IMR-90 (cell line): ENCODE measurements at regions not wholly inside any gene's neighbourhood (a gene's known extent, or its start where the extent isn't known, plus 50 kb on each side); places are given as distances from the start of the nearest gene placed in this dataset.

ENCODE experiments used
- ATAC-seq: fragments of 200-7000 bp; cut with Tn5 transposase; 2 replicates; pipeline ENCODE4 v1.9.1; 2020; ENCODE audit warnings: low read depth, mild to moderate bottlenecking, moderate library complexity
- BruUV-seq: library from RNA; stranded (reverse); fragments of 400-500 nt; replicated peaks from 2 replicates; lab custom pipeline; 2021; lab: Mats Ljungman, UMichigan
- CTCF ChIA-PET: fragments of 300-600 bp; formaldehyde crosslinking; extraction: SDS; loops from one replicate; lab custom pipeline; 2021; ENCODE audit warnings: antibody characterized with exemption; lab: Yijun Ruan, JAX
- POLR2A ChIA-PET: fragments of 300-600 bp; sonication (Branson Sonifier 250); formaldehyde crosslinking; loops from one replicate; lab custom pipeline; 2022; ENCODE audit warnings: antibody characterized with exemption; ENCODE audit not compliant: unreplicated experiment; lab: Charles Lee
- DNase-seq: peaks from one replicate; pipeline ENCODE4 v3.0.0; 2013
- H2AFZ ChIP-seq: replicated peaks from 2 replicates; pipeline ENCODE3; 2013; ENCODE audit warnings: low read length, mild to moderate bottlenecking; ENCODE audit not compliant: poor library complexity
- H2AK5ac ChIP-seq: 2 replicates; pipeline ENCODE4 v1.6.1; 2013; ENCODE audit warnings: low read depth, low read length, inconsistent platforms
- H2AK9ac ChIP-seq: replicated peaks from 2 replicates; pipeline ENCODE3; 2013; ENCODE audit warnings: mild to moderate bottlenecking, low read depth, low read length, moderate library complexity; ENCODE audit not compliant: poor library complexity
- H2BK120ac ChIP-seq: 2 replicates; pipeline ENCODE4 v1.6.1; 2013; ENCODE audit warnings: low read depth, low read length, inconsistent platforms
- H2BK15ac ChIP-seq: 3 replicates; pipeline ENCODE4 v1.6.1; 2013; ENCODE audit warnings: low read depth, low read length, inconsistent platforms
- H2BK20ac ChIP-seq: 2 replicates; pipeline ENCODE4 v1.6.1; 2013; ENCODE audit warnings: low read depth, mild to moderate bottlenecking, inconsistent platforms, low read length, moderate library complexity
- H2BK5ac ChIP-seq: 2 replicates; pipeline ENCODE4 v1.6.1; 2013; ENCODE audit warnings: mild to moderate bottlenecking, low read depth, low read length, inconsistent platforms; ENCODE audit not compliant: poor library complexity, severe bottlenecking
- H3K14ac ChIP-seq: replicated peaks from 2 replicates; pipeline ENCODE4 v1.6.1; 2013; ENCODE audit warnings: low read depth, low read length, inconsistent platforms
- H3K18ac ChIP-seq: 2 replicates; pipeline ENCODE4 v1.6.1; 2013; ENCODE audit warnings: low read depth, low read length, control low read depth
- H3K23ac ChIP-seq: 2 replicates; pipeline ENCODE4 v1.6.1; 2013; ENCODE audit warnings: low read depth, low read length, inconsistent platforms
- H3K27ac ChIP-seq: 2 replicates; pipeline ENCODE4 v1.5.1; 2013; ENCODE audit warnings: mild to moderate bottlenecking, control low read depth, low read length; ENCODE audit not compliant: insufficient read depth
- H3K27me3 ChIP-seq: 2 replicates; pipeline ENCODE4 v1.6.1; 2013; ENCODE audit warnings: low read length; ENCODE audit not compliant: control insufficient read depth, insufficient read depth
- H3K36me3 ChIP-seq: 2 replicates; pipeline ENCODE4 v1.6.1; 2013; ENCODE audit warnings: low read length, mixed read lengths; ENCODE audit not compliant: control insufficient read depth, insufficient read depth
- H3K4ac ChIP-seq: 2 replicates; pipeline ENCODE4 v1.6.1; 2013; ENCODE audit warnings: low read depth, low read length, inconsistent platforms
- H3K4me1 ChIP-seq: 2 replicates; pipeline ENCODE4 v1.6.1; 2013; ENCODE audit warnings: low read length, mixed read lengths; ENCODE audit not compliant: control insufficient read depth, insufficient read depth
- H3K4me2 ChIP-seq: 2 replicates; pipeline ENCODE4 v1.6.1; 2013; ENCODE audit warnings: low read depth, mild to moderate bottlenecking, control low read depth, low read length, moderate library complexity
- H3K4me3 ChIP-seq: 2 replicates; pipeline ENCODE4 v1.5.1; 2013; ENCODE audit warnings: low read depth, mild to moderate bottlenecking, control low read depth, low read length, moderate library complexity; ENCODE audit not compliant: insufficient read depth
- H3K56ac ChIP-seq: 2 replicates; pipeline ENCODE4 v1.6.1; 2013; ENCODE audit warnings: low read length, inconsistent platforms; ENCODE audit not compliant: insufficient read depth; ENCODE audit errors: extremely low read depth
- H3K79me1 ChIP-seq, 2 experiments: 2 replicates each; pipeline ENCODE4 v1.6.1; 2013; ENCODE audit warnings: low read length in 2 of 2, inconsistent platforms in 1 of 2, low read depth in 1 of 2
- H3K9ac ChIP-seq: 2 replicates; pipeline ENCODE4 v1.6.1; 2013; ENCODE audit warnings: low read depth, low read length, control low read depth
- H3K9me1 ChIP-seq: 2 replicates; pipeline ENCODE4 v1.6.1; 2013; ENCODE audit warnings: low read length, inconsistent platforms; ENCODE audit not compliant: insufficient read depth
- H3K9me3 ChIP-seq: 2 replicates; pipeline ENCODE4 v1.6.1; 2013; ENCODE audit warnings: low read length; ENCODE audit not compliant: control insufficient read depth, insufficient read depth
- H4K20me1 ChIP-seq: 2 replicates; pipeline ENCODE4 v1.6.1; 2013; ENCODE audit warnings: low read length, inconsistent platforms; ENCODE audit not compliant: insufficient read depth
- H4K5ac ChIP-seq: 2 replicates; pipeline ENCODE4 v1.6.1; 2013; ENCODE audit warnings: mild to moderate bottlenecking, low read depth, low read length, control low read depth
- H4K8ac ChIP-seq, 2 experiments: 2 replicates each; pipeline ENCODE4 v1.6.1; 2013; ENCODE audit warnings: low read depth in 2 of 2, low read length in 2 of 2, control low read depth in 1 of 2, inconsistent platforms in 1 of 2
- H4K91ac ChIP-seq: 2 replicates; pipeline ENCODE4 v1.6.1; 2013; ENCODE audit warnings: low read depth, low read length, inconsistent platforms; ENCODE audit not compliant: insufficient read depth
- BHLHE40 ChIP-seq: fragments of 150-350 bp; IDR thresholded peaks from 2 replicates; pipeline ENCODE4 v1.6.1; 2016; ENCODE audit warnings: mild to moderate bottlenecking, low read depth, low read length
- CEBPB ChIP-seq: IDR thresholded peaks from 2 replicates; pipeline ENCODE4 v1.6.1; 2012; ENCODE audit warnings: low read depth, low read length, improper control_type of control experiment
- CHD1 ChIP-seq: IDR thresholded peaks from 2 replicates; pipeline ENCODE4 v1.6.1; 2012; ENCODE audit warnings: low read depth, low read length, improper control_type of control experiment
- FOS ChIP-seq: fragments of 150-350 bp; IDR thresholded peaks from 2 replicates; pipeline ENCODE4 v1.6.1; 2016; ENCODE audit warnings: low read depth, low read length
- MAFK ChIP-seq: IDR thresholded peaks from 2 replicates; pipeline ENCODE4 v1.6.1; 2012; ENCODE audit warnings: low read depth, low read length, improper control_type of control experiment
- MAZ ChIP-seq: IDR thresholded peaks from 2 replicates; pipeline ENCODE4 v1.6.1; 2012; ENCODE audit warnings: low read depth, mild to moderate bottlenecking, low read length, improper control_type of control experiment, moderate library complexity, borderline replicate concordance
- MXI1 ChIP-seq: IDR thresholded peaks from 2 replicates; pipeline ENCODE4 v1.6.1; 2012; ENCODE audit warnings: low read depth, mild to moderate bottlenecking, low read length, moderate library complexity, borderline replicate concordance
- NFE2L2 ChIP-seq: fragments of 150-350 bp; IDR thresholded peaks from 2 replicates; pipeline ENCODE4 v1.6.1; 2016; ENCODE audit warnings: low read depth, mild to moderate bottlenecking, low read length
- POLR2A ChIP-seq: IDR thresholded peaks from 2 replicates; pipeline ENCODE4 v1.6.1; 2012; ENCODE audit warnings: mild to moderate bottlenecking, low read depth, low read length
- RAD21 ChIP-seq: IDR thresholded peaks from 2 replicates; pipeline ENCODE4 v1.6.1; 2012; ENCODE audit warnings: low read length, improper control_type of control experiment
- RCOR1 ChIP-seq: IDR thresholded peaks from 2 replicates; pipeline ENCODE4 v1.6.1; 2012; ENCODE audit warnings: mild to moderate bottlenecking, low read length, improper control_type of control experiment; ENCODE audit not compliant: insufficient replicate concordance
- RFX5 ChIP-seq: IDR thresholded peaks from 2 replicates; pipeline ENCODE4 v1.8.0; 2012; ENCODE audit warnings: low read depth, mild to moderate bottlenecking, low read length, moderate library complexity
- SMC3 ChIP-seq: fragments of 150-350 bp; IDR thresholded peaks from 2 replicates; pipeline ENCODE4 v1.6.1; 2016; ENCODE audit warnings: low read depth, mild to moderate bottlenecking, antibody characterized with exemption, low read length, moderate library complexity
- USF2 ChIP-seq: fragments of 150-350 bp; IDR thresholded peaks from 2 replicates; pipeline ENCODE4 v1.6.1; 2017; ENCODE audit warnings: mild to moderate bottlenecking, antibody characterized with exemption, low read length, low read depth
- WGBS, 2 experiments: methylation state at CpG; one replicate each; pipeline versions ENCODE4 v1.1.5 to v1.1.7; 2013; ENCODE audit warnings: missing lambda C conversion rate in 2 of 2; ENCODE audit not compliant: insufficient read length in 1 of 2; ENCODE audit errors: extremely low coverage in 2 of 2; 5-methylcytosine and 5-hydroxymethylcytosine counted together
- dilution Hi-C: fragments of 300-500 bp; cut with HindIII; formaldehyde crosslinking; loops from one replicate; pipeline ENCODE4 v1.14.3; 2018; ENCODE audit warnings: low sequenced_read_pairs; ENCODE audit not compliant: unreplicated experiment
- in situ Hi-C: fragments of 300-500 bp; cut with MboI; formaldehyde crosslinking; loops from 3 replicates; pipeline ENCODE4 v1.14.3; 2019; ENCODE audit warnings: low sequenced_read_pairs, inconsistent platforms, mixed read lengths
- intact Hi-C: fragments of 100-400 bp; cut with micrococcal nuclease; formaldehyde crosslinking; loops from 2 replicates; pipeline ENCODE4 v1.10.0; 2022
- TF ChIP-seq, protein P1 (sequence below): fragments of 150-350 bp; IDR thresholded peaks from 2 replicates; pipeline ENCODE4 v1.6.1; 2016; ENCODE audit warnings: low read depth, mild to moderate bottlenecking, low read length, moderate library complexity, borderline replicate concordance
- TF ChIP-seq, protein P2 (sequence below): conservative IDR thresholded peaks from 2 replicates; pipeline ENCODE4 v1.5.1; 2012; ENCODE audit warnings: mild to moderate bottlenecking, low read depth, low read length, improper control_type of control experiment

- dilution Hi-C loops (no loop called here), intact Hi-C loops (no loop called here), in situ Hi-C loops (no loop called here)
- Histone ChIP-seq H3K4me2 (no peak overlapping the region), H3K4me3 (no peak overlapping the region), H2BK20ac (no peak overlapping the region), H4K8ac (no peak overlapping the region), H2AFZ (no peak overlapping the region), H2BK120ac (no peak overlapping the region), H3K23ac (no peak overlapping the region), H3K9me3 (no peaks in the 10 kb centered on the region), H2BK15ac (no peak overlapping the region), H3K14ac (no peak overlapping the region), H2AK5ac (no peak overlapping the region), H3K9ac (no peak overlapping the region), H2BK5ac (no peak overlapping the region), H3K56ac (no peak overlapping the region), H4K5ac (no peak overlapping the region), H3K27me3 (no peaks in the 10 kb centered on the region; the same call in 1 of the 2 replicates), H3K18ac (no peak overlapping the region), H3K4me1 (no peaks in the 10 kb centered on the region), H3K4ac (no peak overlapping the region), H3K36me3 (no peaks in the 10 kb centered on the region), H2AK9ac (no peak overlapping the region), H3K27ac (no peak overlapping the region), H3K79me1 (no peaks in the 10 kb centered on the region), H4K20me1 (no peaks in the 10 kb centered on the region), H3K9me1 (no peaks in the 10 kb centered on the region), H4K91ac (no peak overlapping the region)
- DNase-seq (no peak), ATAC-seq (no peak)
- POLR2A ChIA-PET: no interaction called here
- no peak for TF ChIP-seq POLR2A
- no peak for TF ChIP-seq BHLHE40
- TF ChIP-seq RAD21: no peak
- TF ChIP-seq FOS: no peak
- TF ChIP-seq, protein P1, sequence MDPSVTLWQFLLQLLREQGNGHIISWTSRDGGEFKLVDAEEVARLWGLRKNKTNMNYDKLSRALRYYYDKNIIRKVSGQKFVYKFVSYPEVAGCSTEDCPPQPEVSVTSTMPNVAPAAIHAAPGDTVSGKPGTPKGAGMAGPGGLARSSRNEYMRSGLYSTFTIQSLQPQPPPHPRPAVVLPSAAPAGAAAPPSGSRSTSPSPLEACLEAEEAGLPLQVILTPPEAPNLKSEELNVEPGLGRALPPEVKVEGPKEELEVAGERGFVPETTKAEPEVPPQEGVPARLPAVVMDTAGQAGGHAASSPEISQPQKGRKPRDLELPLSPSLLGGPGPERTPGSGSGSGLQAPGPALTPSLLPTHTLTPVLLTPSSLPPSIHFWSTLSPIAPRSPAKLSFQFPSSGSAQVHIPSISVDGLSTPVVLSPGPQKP: no peak
- TF ChIP-seq, protein P2, sequence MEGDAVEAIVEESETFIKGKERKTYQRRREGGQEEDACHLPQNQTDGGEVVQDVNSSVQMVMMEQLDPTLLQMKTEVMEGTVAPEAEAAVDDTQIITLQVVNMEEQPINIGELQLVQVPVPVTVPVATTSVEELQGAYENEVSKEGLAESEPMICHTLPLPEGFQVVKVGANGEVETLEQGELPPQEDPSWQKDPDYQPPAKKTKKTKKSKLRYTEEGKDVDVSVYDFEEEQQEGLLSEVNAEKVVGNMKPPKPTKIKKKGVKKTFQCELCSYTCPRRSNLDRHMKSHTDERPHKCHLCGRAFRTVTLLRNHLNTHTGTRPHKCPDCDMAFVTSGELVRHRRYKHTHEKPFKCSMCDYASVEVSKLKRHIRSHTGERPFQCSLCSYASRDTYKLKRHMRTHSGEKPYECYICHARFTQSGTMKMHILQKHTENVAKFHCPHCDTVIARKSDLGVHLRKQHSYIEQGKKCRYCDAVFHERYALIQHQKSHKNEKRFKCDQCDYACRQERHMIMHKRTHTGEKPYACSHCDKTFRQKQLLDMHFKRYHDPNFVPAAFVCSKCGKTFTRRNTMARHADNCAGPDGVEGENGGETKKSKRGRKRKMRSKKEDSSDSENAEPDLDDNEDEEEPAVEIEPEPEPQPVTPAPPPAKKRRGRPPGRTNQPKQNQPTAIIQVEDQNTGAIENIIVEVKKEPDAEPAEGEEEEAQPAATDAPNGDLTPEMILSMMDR: no peak
- TF ChIP-seq SMC3: no peak
- TF ChIP-seq MXI1: no peak
- no peak for TF ChIP-seq RCOR1
- TF ChIP-seq CEBPB: no peak
- TF ChIP-seq USF2: no peak
- TF ChIP-seq MAZ: no peak
- TF ChIP-seq NFE2L2: no peak
- TF ChIP-seq CHD1: no peak
- TF ChIP-seq MAFK: no peak
- TF ChIP-seq RFX5: no peak
- no CpG with 5 or more reads among the region's 1 CpG for whole genome bisulfite sequencing, 2 experiments
- CTCF ChIA-PET: no interaction called here
- BruUV-seq: no TSS peak
Observed at GRCh38 chr2:204313256-204313655, 232.0 kb upstream of the PARD3B start.
